ENCODE measurements at regions not wholly inside any gene's neighbourhood (a gene's known extent, or its start where the extent isn't known, plus 50 kb on each side); places are given as distances from the start of the nearest gene placed in this dataset.

GRCh38 chr11:70608568-70609470, 210.5 kb downstream of the CTTN start:
- in situ Hi-C loops (cut with HindIII; ENCODE audit: low pct_ligation_motif_present, low sequenced_read_pairs): no loop called here
- DNase-seq: peak; percentile 4
- Histone ChIP-seq H3K4me3 (ENCODE audit: low read depth, low read length) (no peak overlapping the region), H3K27me3 (replicated peaks) (no peaks in the 10 kb centered on the region), H3K27ac (no peak overlapping the region), H3K36me3 (replicated peaks) (no peaks in the 10 kb centered on the region)
- no peak for TF ChIP-seq CTCF (IDR thresholded peaks at IDR 0.05; ENCODE audit: low read depth, low read length, missing control alignments)

GRCh38 chr11:70610566-70611565, 212.5 kb downstream of the CTTN start:
- Histone ChIP-seq H3K36me3 (replicated peaks) (no peaks in the 10 kb centered on the region), H3K4me3 (ENCODE audit: low read depth, low read length) (no peak overlapping the region), H3K27ac (no peak overlapping the region), H3K27me3 (replicated peaks) (no peaks in the 10 kb centered on the region)
- DNase-seq: no peak
- TF ChIP-seq CTCF (IDR thresholded peaks at IDR 0.05; ENCODE audit: low read depth, low read length, missing control alignments): no peak
- in situ Hi-C loops (cut with HindIII; ENCODE audit: low pct_ligation_motif_present, low sequenced_read_pairs): no loop called here

DNA sequence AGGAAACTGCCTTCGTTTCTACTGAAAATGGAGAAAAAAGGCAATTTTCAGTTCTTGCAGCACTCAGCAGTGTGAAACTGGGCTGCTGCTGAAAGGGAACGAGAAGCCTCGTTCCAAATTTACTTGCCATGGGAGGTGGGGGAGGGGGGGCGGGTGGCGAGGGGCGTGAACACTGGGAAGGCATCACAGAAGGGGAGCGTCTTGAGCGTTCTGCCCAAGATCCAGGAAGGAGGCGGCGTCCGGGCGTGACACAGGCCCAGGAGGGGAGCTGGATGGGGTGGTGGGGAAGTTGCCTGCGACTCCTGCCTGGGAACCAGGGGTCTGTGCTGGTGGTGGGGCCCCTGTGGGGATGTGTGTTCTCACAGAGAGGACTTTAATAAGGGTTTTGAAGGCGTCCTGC, 213.5 kb downstream of the CTTN start:
- DNase-seq: no peak
- H3K27me3 ChIP-seq (replicated peaks): no peaks in the 10 kb centered on the region
- no peak overlapping the region for H3K27ac ChIP-seq
- in situ Hi-C loops (cut with HindIII; ENCODE audit: low pct_ligation_motif_present, low sequenced_read_pairs): no loop called here
- no peaks in the 10 kb centered on the region for H3K36me3 ChIP-seq (replicated peaks)
- no peak overlapping the region for H3K4me3 ChIP-seq (ENCODE audit: low read depth, low read length)
- TF ChIP-seq CTCF (IDR thresholded peaks at IDR 0.05; ENCODE audit: low read depth, low read length, missing control alignments): no peak

DNA sequence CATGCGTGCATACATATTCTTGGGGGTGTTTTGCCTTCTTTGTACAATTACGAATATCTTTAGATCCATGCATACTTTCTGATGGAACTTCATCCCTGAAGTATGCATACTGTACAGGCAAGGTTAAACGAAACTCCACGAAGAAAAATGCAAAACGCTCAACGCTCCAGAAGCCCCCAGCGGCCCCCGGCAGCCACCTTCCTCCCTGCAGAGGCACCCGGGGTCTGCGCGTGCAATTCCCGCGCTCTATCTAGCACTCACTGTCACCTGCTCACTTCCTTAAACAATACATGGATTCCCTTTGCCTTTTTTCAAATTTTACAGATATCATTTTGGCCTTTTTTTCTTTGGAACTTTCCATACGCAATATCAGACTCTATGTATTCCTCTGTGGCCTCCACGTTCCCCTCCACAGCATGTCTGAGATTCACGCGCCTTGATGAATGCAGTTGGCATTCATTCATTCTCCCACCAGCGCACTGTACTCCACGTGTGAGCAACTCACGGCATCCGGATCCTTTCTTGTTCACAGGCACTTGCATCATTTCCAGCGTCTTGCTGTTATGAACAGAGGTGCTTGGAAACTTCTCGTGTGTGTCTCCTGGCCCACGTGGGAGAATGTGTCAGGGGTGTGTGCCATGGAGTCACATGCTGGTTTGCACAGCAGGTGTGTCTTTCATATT, 214.3 kb downstream of the CTTN start:
- no peak for DNase-seq

More for the DNA sequence above, 214.3 kb downstream of the CTTN start:
- Histone ChIP-seq H3K27ac (no peak overlapping the region), H3K36me3 (replicated peaks) (no peaks in the 10 kb centered on the region), H3K4me3 (ENCODE audit: low read depth, low read length) (no peak overlapping the region), H3K27me3 (replicated peaks) (no peaks in the 10 kb centered on the region)
- TF ChIP-seq CTCF (IDR thresholded peaks at IDR 0.05; ENCODE audit: low read depth, low read length, missing control alignments): no peak
- in situ Hi-C loops (cut with HindIII; ENCODE audit: low pct_ligation_motif_present, low sequenced_read_pairs): no loop called here
